ENCODE measurements at regions not wholly inside any gene's neighbourhood (a gene's known extent, or its start where the extent isn't known, plus 50 kb on each side); places are given as distances from the start of the nearest gene placed in this dataset.

DNA sequence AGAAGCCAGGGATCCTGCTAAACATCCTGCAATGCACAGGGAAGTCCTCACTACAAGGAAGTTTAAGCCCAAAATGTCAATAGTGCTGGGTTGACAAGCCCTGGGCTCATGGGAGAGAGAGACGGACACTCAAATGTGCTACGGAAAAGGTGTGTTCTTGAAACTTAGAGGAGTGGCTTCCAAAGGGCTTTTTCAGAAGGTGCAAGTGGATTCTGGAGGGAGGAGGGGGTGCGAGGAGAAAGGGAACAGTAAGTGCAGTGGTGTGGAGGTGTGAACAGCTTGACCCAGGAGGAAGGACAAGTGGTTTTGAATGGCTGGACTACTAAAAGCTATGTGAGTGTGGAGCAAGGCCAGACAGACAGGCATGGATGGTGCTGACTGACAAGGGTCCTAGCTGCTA lies 50.4 kb upstream of the CECR2 start:
- no peak overlapping the region for H3K4me3 ChIP-seq (ENCODE audit: control insufficient read depth in 1 of 7, extremely low read depth in 1 of 7, insufficient read depth in 4 of 7, low read depth in 2 of 7, low read length in 6 of 7)
- WGBS (ENCODE audit: insufficient coverage), result 100% methylated on average over 1 of the region's 3 CpGs
- no peaks in the 10 kb centered on the region for H3K36me3 ChIP-seq (ENCODE audit: control insufficient read depth in 4 of 4, insufficient read depth in 4 of 4, low read length in 3 of 4)
- H3K27ac ChIP-seq (ENCODE audit: insufficient read depth in 1 of 2, low read depth in 1 of 2, low read length in 2 of 2, poor library complexity in 1 of 2, severe bottlenecking in 2 of 2), result no peak overlapping the region
- H3K27me3 ChIP-seq (replicated peaks in 2 of 5; ENCODE audit: control insufficient read depth in 4 of 5, insufficient read depth in 5 of 5, low read length in 4 of 5), result peaks cover 0 to 6% (median 0%) of the 10 kb centered on the region in 5 experiments
- POLR2A ChIA-PET, result no interaction called here
- CTCF ChIA-PET, result no interaction called here
- H3K9me3 ChIP-seq (ENCODE audit: control extremely low read depth in 1 of 5, control insufficient read depth in 4 of 5, insufficient read depth in 2 of 5, low read depth in 1 of 5, low read length in 4 of 5), result no peaks in the 10 kb centered on the region
- no peak for DNase-seq
- no peaks in the 10 kb centered on the region for H3K4me1 ChIP-seq (ENCODE audit: control extremely low read depth in 1 of 4, control insufficient read depth in 4 of 4, insufficient read depth in 4 of 4, low read length in 3 of 4)

- DNase-seq, result no peak
- Histone ChIP-seq H3K4me3 (ENCODE audit: control insufficient read depth in 1 of 7, extremely low read depth in 1 of 7, insufficient read depth in 4 of 7, low read depth in 2 of 7, low read length in 6 of 7) (no peak overlapping the region), H3K36me3 (ENCODE audit: control insufficient read depth in 4 of 4, insufficient read depth in 4 of 4, low read length in 3 of 4) (no peaks in the 10 kb centered on the region), H3K27me3 (replicated peaks in 2 of 5; ENCODE audit: control insufficient read depth in 4 of 5, insufficient read depth in 5 of 5, low read length in 4 of 5) (peaks cover 0 to 6% (median 2%) of the 10 kb centered on the region in 5 experiments), H3K9me3 (ENCODE audit: control extremely low read depth in 1 of 5, control insufficient read depth in 4 of 5, insufficient read depth in 2 of 5, low read depth in 1 of 5, low read length in 4 of 5) (no peaks in the 10 kb centered on the region), H3K27ac (ENCODE audit: insufficient read depth in 1 of 2, low read depth in 1 of 2, low read length in 2 of 2, poor library complexity in 1 of 2, severe bottlenecking in 2 of 2) (no peak overlapping the region), H3K4me1 (ENCODE audit: control extremely low read depth in 1 of 4, control insufficient read depth in 4 of 4, insufficient read depth in 4 of 4, low read length in 3 of 4) (no peaks in the 10 kb centered on the region)
- WGBS (ENCODE audit: insufficient coverage), result 95% methylated on average over 5 of the region's 7 CpGs
- ChIA-PET POLR2A (no interaction called here), CTCF (no interaction called here)
These were observed 54.0 kb upstream of the CECR2 start for GRCh38 chr22:17315310-17315709.

GRCh38 chr22:17314487-17314886 lies 54.8 kb upstream of the CECR2 start:
- H3K4me3 ChIP-seq (ENCODE audit: control insufficient read depth in 1 of 7, extremely low read depth in 1 of 7, insufficient read depth in 4 of 7, low read depth in 2 of 7, low read length in 6 of 7), result no peak overlapping the region
- H3K27me3 ChIP-seq (replicated peaks in 2 of 5; ENCODE audit: control insufficient read depth in 4 of 5, insufficient read depth in 5 of 5, low read length in 4 of 5), result peaks cover 0 to 6% (median 2%) of the 10 kb centered on the region in 5 experiments
- WGBS (ENCODE audit: insufficient coverage), result 94% methylated on average over 9 of the region's 9 CpGs
- ChIA-PET POLR2A (no interaction called here), CTCF (interaction anchor here (1.1 kb wide), 1 partner anchor 45 kb away, joined by 3 read pairs; no protein-coding TSS in a partner anchor)
- no peaks in the 10 kb centered on the region for H3K9me3 ChIP-seq (ENCODE audit: control extremely low read depth in 1 of 5, control insufficient read depth in 4 of 5, insufficient read depth in 2 of 5, low read depth in 1 of 5, low read length in 4 of 5)
- no peak overlapping the region for H3K27ac ChIP-seq (ENCODE audit: insufficient read depth in 1 of 2, low read depth in 1 of 2, low read length in 2 of 2, poor library complexity in 1 of 2, severe bottlenecking in 2 of 2)
- DNase-seq, result no peak
- H3K4me1 ChIP-seq (ENCODE audit: control extremely low read depth in 1 of 4, control insufficient read depth in 4 of 4, insufficient read depth in 4 of 4, low read length in 3 of 4), result no peaks in the 10 kb centered on the region
- H3K36me3 ChIP-seq (ENCODE audit: control insufficient read depth in 4 of 4, insufficient read depth in 4 of 4, low read length in 3 of 4), result no peaks in the 10 kb centered on the region

DNA sequence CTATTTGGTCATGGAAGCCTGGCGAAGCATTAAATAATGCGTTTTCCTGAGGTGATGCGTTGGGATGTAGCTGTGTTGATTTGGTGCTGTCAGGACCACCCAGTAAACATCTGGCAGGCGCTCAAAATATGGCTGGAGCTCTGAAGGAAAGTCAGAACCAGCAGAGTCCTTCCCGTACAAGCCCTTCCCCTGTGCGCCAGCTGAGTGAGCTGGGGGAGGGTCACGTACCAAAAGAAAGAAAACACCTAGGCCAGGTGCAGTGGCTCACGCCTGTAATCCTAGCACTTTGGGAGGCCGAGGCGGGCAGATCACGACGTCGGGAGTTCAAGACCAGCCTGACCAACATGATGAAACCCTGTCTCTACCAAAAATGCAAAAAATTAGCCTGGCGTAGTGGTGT lies 55.6 kb upstream of the CECR2 start:
- peaks cover 0 to 6% (median 2%) of the 10 kb centered on the region in 5 experiments for H3K27me3 ChIP-seq (replicated peaks in 2 of 5; ENCODE audit: control insufficient read depth in 4 of 5, insufficient read depth in 5 of 5, low read length in 4 of 5)
- no peak overlapping the region for H3K4me3 ChIP-seq (ENCODE audit: control insufficient read depth in 1 of 7, extremely low read depth in 1 of 7, insufficient read depth in 4 of 7, low read depth in 2 of 7, low read length in 6 of 7)
- no peak for DNase-seq
- no peaks in the 10 kb centered on the region for H3K4me1 ChIP-seq (ENCODE audit: control extremely low read depth in 1 of 4, control insufficient read depth in 4 of 4, insufficient read depth in 4 of 4, low read length in 3 of 4)
- H3K9me3 ChIP-seq (ENCODE audit: control extremely low read depth in 1 of 5, control insufficient read depth in 4 of 5, insufficient read depth in 2 of 5, low read depth in 1 of 5, low read length in 4 of 5), result no peaks in the 10 kb centered on the region
- ChIA-PET POLR2A (no interaction called here), CTCF (interaction anchor here (1.1 kb wide), 2 partner anchors 21 to 46 kb away, joined by 3 read pairs; no protein-coding TSS in a partner anchor)
- WGBS (ENCODE audit: insufficient coverage), result 94% methylated on average over 9 of the region's 14 CpGs
- H3K36me3 ChIP-seq (ENCODE audit: control insufficient read depth in 4 of 4, insufficient read depth in 4 of 4, low read length in 3 of 4), result no peaks in the 10 kb centered on the region
- H3K27ac ChIP-seq (ENCODE audit: insufficient read depth in 1 of 2, low read depth in 1 of 2, low read length in 2 of 2, poor library complexity in 1 of 2, severe bottlenecking in 2 of 2), result no peak overlapping the region

DNA sequence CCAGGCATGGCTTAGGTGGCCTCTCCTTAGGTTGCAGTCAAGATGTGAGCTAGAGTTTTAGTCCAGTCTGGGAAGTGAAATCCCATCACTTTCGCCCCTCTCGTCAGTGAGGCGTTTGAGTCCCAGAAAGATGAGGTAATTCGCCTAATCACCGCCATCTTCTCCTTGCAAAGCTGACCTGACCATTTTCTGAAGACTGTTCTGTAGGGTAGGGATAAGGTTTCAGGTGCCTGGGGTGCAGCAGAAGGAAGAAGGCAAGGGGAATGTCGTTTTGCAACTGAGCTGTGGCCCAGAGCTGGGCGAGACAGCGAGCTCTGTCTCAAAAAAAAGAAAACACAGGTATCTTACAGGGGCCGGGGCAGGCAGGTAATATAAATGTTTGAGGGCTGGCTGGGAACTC lies 61.7 kb upstream of the CECR2 start:
- no peak overlapping the region for H3K27ac ChIP-seq (ENCODE audit: insufficient read depth in 1 of 2, low read depth in 1 of 2, low read length in 2 of 2, poor library complexity in 1 of 2, severe bottlenecking in 2 of 2)
- H3K4me3 ChIP-seq (ENCODE audit: control insufficient read depth in 1 of 7, extremely low read depth in 1 of 7, insufficient read depth in 4 of 7, low read depth in 2 of 7, low read length in 6 of 7), result no peak overlapping the region
- H3K27me3 ChIP-seq (replicated peaks in 2 of 5; ENCODE audit: control insufficient read depth in 4 of 5, insufficient read depth in 5 of 5, low read length in 4 of 5), result no peaks in the 10 kb centered on the region
- POLR2A ChIA-PET, result no interaction called here
- no peak for DNase-seq
- CTCF ChIA-PET, result no interaction called here
- WGBS (ENCODE audit: insufficient coverage), result 93% methylated on average over 9 of the region's 9 CpGs
- no peaks in the 10 kb centered on the region for H3K4me1 ChIP-seq (ENCODE audit: control extremely low read depth in 1 of 4, control insufficient read depth in 4 of 4, insufficient read depth in 4 of 4, low read length in 3 of 4)
- no peaks in the 10 kb centered on the region for H3K36me3 ChIP-seq (ENCODE audit: control insufficient read depth in 4 of 4, insufficient read depth in 4 of 4, low read length in 3 of 4)
- no peaks in the 10 kb centered on the region for H3K9me3 ChIP-seq (ENCODE audit: control extremely low read depth in 1 of 5, control insufficient read depth in 4 of 5, insufficient read depth in 2 of 5, low read depth in 1 of 5, low read length in 4 of 5)

DNA sequence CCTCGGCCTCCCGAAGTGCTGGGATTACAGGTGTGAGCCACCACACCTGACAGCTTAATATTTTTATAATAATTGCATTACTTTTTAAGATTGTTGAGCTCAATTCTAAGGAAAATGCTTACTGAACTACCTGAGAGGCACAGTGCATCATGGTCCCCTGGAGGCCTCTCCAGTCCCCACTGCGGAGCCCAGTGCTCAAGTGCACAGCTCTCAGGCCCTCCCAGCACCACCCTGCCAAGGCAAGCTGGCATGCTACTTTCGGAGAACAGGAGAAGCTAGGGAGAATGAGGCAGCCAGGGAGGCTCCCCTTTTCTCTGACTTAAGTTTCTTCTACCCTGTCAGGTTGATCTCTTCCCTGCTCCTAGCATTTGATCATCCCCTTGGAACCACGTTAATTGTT lies 64.2 kb upstream of the CECR2 start:
- POLR2A ChIA-PET, result no interaction called here
- no peak for DNase-seq
- no peak overlapping the region for H3K27ac ChIP-seq (ENCODE audit: insufficient read depth in 1 of 2, low read depth in 1 of 2, low read length in 2 of 2, poor library complexity in 1 of 2, severe bottlenecking in 2 of 2)
- no peaks in the 10 kb centered on the region for H3K27me3 ChIP-seq (replicated peaks in 2 of 5; ENCODE audit: control insufficient read depth in 4 of 5, insufficient read depth in 5 of 5, low read length in 4 of 5)
- H3K4me3 ChIP-seq (ENCODE audit: control insufficient read depth in 1 of 7, extremely low read depth in 1 of 7, insufficient read depth in 4 of 7, low read depth in 2 of 7, low read length in 6 of 7), result no peak overlapping the region
- H3K36me3 ChIP-seq (ENCODE audit: control insufficient read depth in 4 of 4, insufficient read depth in 4 of 4, low read length in 3 of 4), result no peaks in the 10 kb centered on the region
- WGBS (ENCODE audit: insufficient coverage), result 100% methylated on average over 2 of the region's 5 CpGs
- CTCF ChIA-PET, result interaction anchor here (0.6 kb wide), 1 partner anchor 18 kb away, joined by 3 read pairs; no protein-coding TSS in a partner anchor
- no peaks in the 10 kb centered on the region for H3K4me1 ChIP-seq (ENCODE audit: control extremely low read depth in 1 of 4, control insufficient read depth in 4 of 4, insufficient read depth in 4 of 4, low read length in 3 of 4)
- no peaks in the 10 kb centered on the region for H3K9me3 ChIP-seq (ENCODE audit: control extremely low read depth in 1 of 5, control insufficient read depth in 4 of 5, insufficient read depth in 2 of 5, low read depth in 1 of 5, low read length in 4 of 5)

DNA sequence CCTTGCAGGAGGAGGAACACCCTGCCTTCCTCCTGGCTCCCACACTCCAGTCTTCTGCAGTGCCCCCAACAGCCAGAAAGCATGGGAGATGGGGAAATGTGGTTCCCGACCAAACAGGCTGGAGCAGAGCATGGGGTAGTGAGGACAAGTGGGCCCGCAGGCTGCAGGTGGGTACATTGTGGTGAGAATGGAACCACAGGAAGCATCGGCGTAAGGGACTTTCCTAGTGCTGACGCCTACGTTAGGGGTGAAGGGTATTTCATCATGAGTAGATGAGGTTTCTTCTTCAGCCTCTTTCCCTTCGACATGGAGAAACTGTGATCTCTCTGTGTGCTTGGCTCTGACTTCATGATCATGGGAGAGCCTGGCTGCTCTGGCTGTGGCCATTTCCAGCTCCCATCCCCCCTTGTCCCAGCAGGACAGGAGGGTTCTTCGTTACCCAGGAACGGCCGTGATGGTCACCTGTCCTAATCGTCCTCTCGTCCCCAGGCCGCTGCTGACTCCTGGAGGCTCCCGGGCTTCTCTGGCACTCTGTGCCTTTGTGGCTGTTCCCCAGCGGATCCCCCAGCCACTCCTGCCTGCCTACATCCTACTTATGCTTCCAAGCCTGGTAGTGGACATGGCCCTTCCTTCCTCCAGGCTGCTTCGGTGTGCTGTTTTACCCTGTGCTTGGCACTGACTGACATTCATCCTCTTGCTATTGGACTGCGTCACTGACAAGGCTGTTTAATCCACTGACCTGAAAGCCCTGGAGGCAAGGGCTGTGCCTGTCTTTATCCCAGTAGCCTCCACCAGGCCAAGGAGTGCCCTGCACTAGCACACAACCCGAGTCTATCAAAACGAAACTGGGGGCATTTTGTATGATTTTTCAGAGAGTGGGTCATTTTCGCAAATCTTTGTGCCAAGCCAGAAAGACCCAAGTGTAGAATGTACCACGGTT lies 65.2 kb upstream of the CECR2 start:
- WGBS (ENCODE audit: insufficient coverage), result 92% methylated on average over 19 of the region's 21 CpGs
- POLR2A ChIA-PET, result no interaction called here
- Histone ChIP-seq H3K4me3 (ENCODE audit: control insufficient read depth in 1 of 7, extremely low read depth in 1 of 7, insufficient read depth in 4 of 7, low read depth in 2 of 7, low read length in 6 of 7) (no peak overlapping the region), H3K9me3 (ENCODE audit: control extremely low read depth in 1 of 5, control insufficient read depth in 4 of 5, insufficient read depth in 2 of 5, low read depth in 1 of 5, low read length in 4 of 5) (no peaks in the 10 kb centered on the region), H3K27ac (ENCODE audit: insufficient read depth in 1 of 2, low read depth in 1 of 2, low read length in 2 of 2, poor library complexity in 1 of 2, severe bottlenecking in 2 of 2) (no peak overlapping the region), H3K27me3 (replicated peaks in 2 of 5; ENCODE audit: control insufficient read depth in 4 of 5, insufficient read depth in 5 of 5, low read length in 4 of 5) (no peaks in the 10 kb centered on the region), H3K4me1 (ENCODE audit: control extremely low read depth in 1 of 4, control insufficient read depth in 4 of 4, insufficient read depth in 4 of 4, low read length in 3 of 4) (no peaks in the 10 kb centered on the region), H3K36me3 (ENCODE audit: control insufficient read depth in 4 of 4, insufficient read depth in 4 of 4, low read length in 3 of 4) (no peaks in the 10 kb centered on the region)
- peak; percentile 8 to 46 (median 35) for DNase-seq
- CTCF ChIA-PET, result no interaction called here

Measured in common myeloid progenitor, CD34-positive (primary cell).